ENCODE measurements at regions not wholly inside any gene's neighbourhood (a gene's known extent, or its start where the extent isn't known, plus 50 kb on each side); places are given as distances from the start of the nearest gene placed in this dataset.

DNA sequence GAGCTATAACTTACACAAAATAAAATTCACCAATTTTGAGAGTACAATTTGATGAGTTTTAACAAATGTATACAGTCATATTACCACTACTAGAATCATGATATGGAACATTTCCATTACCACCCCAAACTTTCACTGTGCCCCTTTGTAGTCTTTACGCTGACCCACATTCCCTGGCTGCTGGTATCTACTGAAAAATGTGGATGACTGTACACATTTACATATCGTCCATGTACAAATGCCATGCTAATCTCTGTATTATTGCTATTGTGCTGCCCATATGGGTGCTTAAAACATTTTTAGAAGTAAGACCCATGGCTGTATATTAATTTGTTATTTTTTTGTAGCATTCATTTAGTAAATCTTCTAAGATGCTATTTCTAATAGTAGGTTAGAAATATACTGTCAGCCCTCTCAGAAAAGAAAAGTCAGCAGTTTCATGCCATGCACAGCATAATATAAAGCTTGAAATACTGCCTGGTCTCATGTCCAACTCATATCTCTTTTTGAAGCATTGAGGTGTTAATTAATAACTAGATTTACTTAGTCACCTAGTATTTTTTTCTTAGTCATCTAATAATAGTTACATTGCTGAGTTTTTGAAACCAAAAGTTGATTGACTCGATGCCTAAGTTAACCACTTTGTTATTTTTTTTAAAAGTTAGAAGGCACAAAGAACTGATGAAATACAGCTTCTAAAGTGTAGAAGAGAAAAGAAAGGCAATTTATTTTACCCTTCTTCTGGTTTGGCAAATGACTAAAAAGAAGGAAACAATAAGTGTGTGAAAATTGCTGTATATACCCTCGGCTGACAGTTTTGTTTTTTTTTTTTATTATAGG, 188.3 kb upstream of the MEF2C start:
- dilution Hi-C loops (cut with MboI; ENCODE audit: extremely low pct_ligation_motif_present, low sequenced_read_pairs) (no loop called here), intact Hi-C loops (cut with micrococcal nuclease) (no loop called here)
- POLR2A ChIA-PET: no interaction called here
- FAIRE-seq: no peak
- Histone ChIP-seq H3K9me1 (replicated peaks; ENCODE audit: control insufficient read depth, extremely low read depth, insufficient read depth, low read length) (no peaks in the 10 kb centered on the region), H2AFZ (ENCODE audit: low read depth, low read length) (no peak overlapping the region), H3K27ac (ENCODE audit: insufficient read depth, low read depth, low read length) (no peak overlapping the region), H3K4me3 (replicated peaks in 1 of 3; ENCODE audit: insufficient read depth in 1 of 3, low read depth in 1 of 3, low read length in 3 of 3) (no peak overlapping the region), H3K9me3 (replicated peaks; ENCODE audit: control insufficient read depth, insufficient read depth, low read length) (no peaks in the 10 kb centered on the region), H3K4me2 (ENCODE audit: insufficient read depth, low read length) (no peak overlapping the region), H3K79me2 (ENCODE audit: control insufficient read depth, insufficient read depth, low read length) (no peaks in the 10 kb centered on the region), H3K36me3 (ENCODE audit: control insufficient read depth in 2 of 2, extremely low read depth in 1 of 2, insufficient read depth in 2 of 2, low read length in 2 of 2) (no peaks in the 10 kb centered on the region), H3K27me3 (ENCODE audit: control insufficient read depth in 2 of 2, insufficient read depth in 2 of 2, low read length in 2 of 2) (no peaks in the 10 kb centered on the region), H3K4me1 (ENCODE audit: control insufficient read depth, extremely low read depth, insufficient read depth, low read length) (no peaks in the 10 kb centered on the region), H4K20me1 (replicated peaks; ENCODE audit: control insufficient read depth, extremely low read depth, insufficient read depth, low read length) (no peaks in the 10 kb centered on the region), H3K9ac (replicated peaks; ENCODE audit: extremely low read depth, insufficient read depth, low read length) (no peak overlapping the region)
- no peak for DNase-seq (ENCODE audit: low read depth, low spot score)
- TF ChIP-seq EZH2 (IDR thresholded peaks at IDR 0.05; ENCODE audit: borderline replicate concordance, low read depth, low read length, severe bottlenecking) (no peak), FOS (IDR thresholded peaks at IDR 0.05; ENCODE audit: borderline replicate concordance, insufficient read depth, low read length) (no peak), POLR2A (IDR thresholded peaks at IDR 0.05; ENCODE audit: low read depth, low read length) (no peak), JUN (IDR thresholded peaks at IDR 0.05; ENCODE audit: borderline replicate concordance, insufficient read depth, insufficient read length, low read depth) (no peak), POLR2AphosphoS5 (IDR thresholded peaks at IDR 0.05; ENCODE audit: insufficient read depth, low read depth, low read length) (no peak), GATA2 (IDR thresholded peaks at IDR 0.05; ENCODE audit: insufficient read depth, insufficient read length, low read depth, low read length) (no peak), MYC (IDR thresholded peaks at IDR 0.05; ENCODE audit: low read depth, low read length) (no peak)
- TF ChIP-seq, protein P1, sequence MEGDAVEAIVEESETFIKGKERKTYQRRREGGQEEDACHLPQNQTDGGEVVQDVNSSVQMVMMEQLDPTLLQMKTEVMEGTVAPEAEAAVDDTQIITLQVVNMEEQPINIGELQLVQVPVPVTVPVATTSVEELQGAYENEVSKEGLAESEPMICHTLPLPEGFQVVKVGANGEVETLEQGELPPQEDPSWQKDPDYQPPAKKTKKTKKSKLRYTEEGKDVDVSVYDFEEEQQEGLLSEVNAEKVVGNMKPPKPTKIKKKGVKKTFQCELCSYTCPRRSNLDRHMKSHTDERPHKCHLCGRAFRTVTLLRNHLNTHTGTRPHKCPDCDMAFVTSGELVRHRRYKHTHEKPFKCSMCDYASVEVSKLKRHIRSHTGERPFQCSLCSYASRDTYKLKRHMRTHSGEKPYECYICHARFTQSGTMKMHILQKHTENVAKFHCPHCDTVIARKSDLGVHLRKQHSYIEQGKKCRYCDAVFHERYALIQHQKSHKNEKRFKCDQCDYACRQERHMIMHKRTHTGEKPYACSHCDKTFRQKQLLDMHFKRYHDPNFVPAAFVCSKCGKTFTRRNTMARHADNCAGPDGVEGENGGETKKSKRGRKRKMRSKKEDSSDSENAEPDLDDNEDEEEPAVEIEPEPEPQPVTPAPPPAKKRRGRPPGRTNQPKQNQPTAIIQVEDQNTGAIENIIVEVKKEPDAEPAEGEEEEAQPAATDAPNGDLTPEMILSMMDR (IDR thresholded peaks at IDR 0.05; ENCODE audit: extremely low read depth in 1 of 2, insufficient read depth in 1 of 2, low read depth in 1 of 2, low read length in 2 of 2): no peak
- TF ChIP-seq, protein P2, sequence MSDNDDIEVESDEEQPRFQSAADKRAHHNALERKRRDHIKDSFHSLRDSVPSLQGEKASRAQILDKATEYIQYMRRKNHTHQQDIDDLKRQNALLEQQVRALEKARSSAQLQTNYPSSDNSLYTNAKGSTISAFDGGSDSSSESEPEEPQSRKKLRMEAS (IDR thresholded peaks at IDR 0.05; ENCODE audit: insufficient read depth, insufficient read length): no peak
- CTCF ChIA-PET: interaction anchor here (0.6 to 1.5 kb wide), 3 partner anchors 21 to 161 kb away, joined by 3 read pairs; no protein-coding TSS in a partner anchor
- BruUV-seq (replicated peaks): no TSS peak

Data from endothelial cell of umbilical vein (primary cell).